GM12878 (cell line): ENCODE measurements at regions not wholly inside any gene's neighbourhood (a gene's known extent, or its start where the extent isn't known, plus 50 kb on each side); places are given as distances from the start of the nearest gene placed in this dataset.

Source experiments
- ATAC-seq: fragments of 200-7000 bp; cut with Tn5 transposase; 3 replicates; pipeline ENCODE4 v1.9.1; 2020; ENCODE audit warnings: mild to moderate bottlenecking, moderate library complexity
- BruUV-seq: library from RNA; stranded (reverse); fragments of 400-500 nt; replicated peaks from 2 replicates; lab custom pipeline; 2021; lab: Mats Ljungman, UMichigan
- CTCF ChIA-PET: fragments of 300-600 bp; sonication (Branson Sonifier 250); formaldehyde crosslinking; extraction: SDS; loops from one replicate; lab custom pipeline; 2021; ENCODE audit warnings: inconsistent platforms; lab: Yijun Ruan, JAX
- POLR2A ChIA-PET: fragments of 350-600 bp; formaldehyde crosslinking; extraction: SDS; loops from one replicate; lab custom pipeline; 2021; ENCODE audit warnings: inconsistent platforms; lab: Charles Lee
- RAD21 ChIA-PET: fragments of 300-600 bp; sonication (Branson Sonifier 250); formaldehyde crosslinking; loops from one replicate; lab custom pipeline; 2023; ENCODE audit warnings: antibody characterized with exemption; ENCODE audit not compliant: unreplicated experiment; lab: Charles Lee
- SMC1A ChIA-PET: fragments of 300-600 bp; sonication (Branson Sonifier 250); formaldehyde crosslinking; loops from one replicate; lab custom pipeline; 2023; ENCODE audit not compliant: unreplicated experiment, uncharacterized antibody; lab: Charles Lee
- DNase-seq: peaks from one replicate; pipeline ENCODE4 v3.0.0-alpha.2; 2011; ENCODE audit warnings: low read depth, low spot score
- FAIRE-seq: peaks from 3 replicates; lab custom pipeline; 2011; peaks lifted over from hg19 to GRCh38; lab: Jason Lieb, UNC
- H2AFZ ChIP-seq: 2 replicates; pipeline ENCODE4 v1.6.0; 2011; ENCODE audit warnings: low read depth, low read length, control low read depth; ENCODE audit not compliant: control insufficient read depth
- H3K27ac ChIP-seq: 2 replicates; pipeline ENCODE4 v1.5.1; 2011; ENCODE audit warnings: control low read depth; ENCODE audit not compliant: control insufficient read depth, insufficient read depth
- H3K27me3 ChIP-seq, 2 experiments: replicated peaks in 1 of 2; 2 replicates each; pipeline versions ENCODE4 v1.6.0 to v1.6.1; 2011; ENCODE audit warnings: low read length in 1 of 2; ENCODE audit not compliant: control insufficient read depth in 2 of 2, insufficient read depth in 2 of 2
- H3K36me3 ChIP-seq, 2 experiments: 2 replicates each; pipeline ENCODE4 v1.5.1; 2011; ENCODE audit warnings: low read length in 1 of 2; ENCODE audit not compliant: control insufficient read depth in 2 of 2, insufficient read depth in 2 of 2
- H3K4me1 ChIP-seq: 2 replicates; pipeline ENCODE4 v1.6.1; 2011; ENCODE audit warnings: mild to moderate bottlenecking, low read length, moderate library complexity, mixed read lengths; ENCODE audit not compliant: control insufficient read depth, insufficient read depth
- H3K4me2 ChIP-seq: 2 replicates; pipeline ENCODE4 v1.6.0; 2011; ENCODE audit warnings: control low read depth; ENCODE audit not compliant: control insufficient read depth, insufficient read depth
- H3K4me3 ChIP-seq: fragments of 200-600 bp; sonication (generic); 2 replicates; pipeline ENCODE4 v1.5.1; 2016
- H3K79me2 ChIP-seq: 2 replicates; pipeline ENCODE4 v1.6.0; 2011; ENCODE audit warnings: low read length; ENCODE audit not compliant: control insufficient read depth, insufficient read depth
- H3K9ac ChIP-seq: 2 replicates; pipeline ENCODE4 v1.8.0; 2011; ENCODE audit warnings: low read length, control low read depth, mixed read lengths; ENCODE audit not compliant: control insufficient read depth, insufficient read depth
- H3K9me3 ChIP-seq: replicated peaks from 3 replicates; pipeline ENCODE4 v1.5.1; 2011; ENCODE audit warnings: mild to moderate bottlenecking, low read length; ENCODE audit not compliant: control insufficient read depth, insufficient read depth
- H4K20me1 ChIP-seq: 2 replicates; pipeline ENCODE4 v1.6.0; 2011; ENCODE audit not compliant: control insufficient read depth, insufficient read depth
- BCL11A ChIP-seq: IDR thresholded peaks from 2 replicates; pipeline ENCODE4 v1.6.1; 2011; ENCODE audit warnings: low read depth, low read length
- FOXK2 ChIP-seq: fragments of 450-650 bp; IDR thresholded peaks from 2 replicates; pipeline ENCODE4 v1.6.1; 2017; ENCODE audit warnings: mild to moderate bottlenecking, moderate library complexity
- IKZF2 ChIP-seq, 2 experiments: fragments of 450-650 bp; IDR thresholded peaks; 2 replicates each; pipeline ENCODE4 v1.6.1; 2017; ENCODE audit warnings: mild to moderate bottlenecking in 2 of 2, moderate library complexity in 2 of 2
- NFIC ChIP-seq: IDR thresholded peaks from 2 replicates; pipeline ENCODE4 v1.6.1; 2012; ENCODE audit warnings: low read depth, mild to moderate bottlenecking, inconsistent platforms, low read length, moderate library complexity
- NFXL1 ChIP-seq: fragments of 450-650 bp; IDR thresholded peaks from 2 replicates; pipeline ENCODE4 v1.6.1; 2017; ENCODE audit warnings: antibody characterized with exemption, mild to moderate bottlenecking, borderline replicate concordance
- NR2C1 ChIP-seq: fragments of 450-650 bp; IDR thresholded peaks from 2 replicates; pipeline ENCODE4 v1.6.1; 2017; ENCODE audit warnings: antibody characterized with exemption, mild to moderate bottlenecking, moderate library complexity
- POLR2A ChIP-seq: IDR thresholded peaks from 2 replicates; pipeline ENCODE4 v1.6.1; 2011; ENCODE audit warnings: low read depth, mild to moderate bottlenecking, low read length
- PRDM15 ChIP-seq: fragments of 450-650 bp; formaldehyde crosslinking; IDR thresholded peaks from 2 replicates; pipeline ENCODE4 v1.4.0; 2020; ENCODE audit warnings: mild to moderate bottlenecking, moderate library complexity
- STAT1 ChIP-seq: fragments of 450-650 bp; conservative IDR thresholded peaks from 2 replicates; pipeline ENCODE4 v1.6.1; 2014; ENCODE audit warnings: antibody characterized with exemption, mild to moderate bottlenecking
- ZBTB33 ChIP-seq: fragments of 450-650 bp; IDR thresholded peaks from 2 replicates; pipeline ENCODE4 v1.6.1; 2017; ENCODE audit warnings: mild to moderate bottlenecking
- WGBS: methylation state at CpG from one replicate; pipeline ENCODE4 v1.1.6; 2016; ENCODE audit warnings: low lambda C conversion rate; ENCODE audit not compliant: insufficient replicate concordance, insufficient coverage; ENCODE audit errors: missing lambda C conversion rate; 5-methylcytosine and 5-hydroxymethylcytosine counted together
- in situ Hi-C: fragments of 300-500 bp; cut with MboI; formaldehyde crosslinking; loops from 9 replicates; pipeline ENCODE4 v1.14.3; 2018; ENCODE audit warnings: mixed read lengths
- intact Hi-C: fragments of 100-400 bp; cut with micrococcal nuclease; formaldehyde crosslinking; loops from one replicate; pipeline ENCODE4 v1.14.2; 2022; ENCODE audit not compliant: unreplicated experiment
- TF ChIP-seq, protein P1 (sequence below): fragments of 450-650 bp; IDR thresholded peaks from 2 replicates; pipeline ENCODE4 v1.6.1; 2016; ENCODE audit warnings: mild to moderate bottlenecking, moderate library complexity, borderline replicate concordance

DNA sequence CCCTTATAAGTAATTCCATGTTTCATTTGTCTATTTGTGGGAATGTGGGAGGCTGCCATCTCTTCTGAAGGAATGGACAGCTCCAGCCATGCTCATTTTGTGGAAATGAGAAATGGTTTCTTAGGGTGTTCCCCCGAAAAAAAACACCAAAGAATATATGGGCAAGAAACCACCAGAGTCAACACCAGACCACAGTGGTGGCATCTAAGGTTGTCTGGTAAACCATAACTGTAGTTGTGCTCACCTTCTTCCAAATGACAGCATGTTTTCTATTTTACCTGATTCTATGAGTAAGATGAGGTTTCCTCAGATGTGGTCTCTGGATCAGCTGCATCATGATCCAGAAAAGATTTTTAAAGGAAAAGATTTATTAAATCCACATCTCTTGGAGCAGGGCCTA lies 217.0 kb upstream of the C2CD4B start (continued):
- TF ChIP-seq, protein P1, sequence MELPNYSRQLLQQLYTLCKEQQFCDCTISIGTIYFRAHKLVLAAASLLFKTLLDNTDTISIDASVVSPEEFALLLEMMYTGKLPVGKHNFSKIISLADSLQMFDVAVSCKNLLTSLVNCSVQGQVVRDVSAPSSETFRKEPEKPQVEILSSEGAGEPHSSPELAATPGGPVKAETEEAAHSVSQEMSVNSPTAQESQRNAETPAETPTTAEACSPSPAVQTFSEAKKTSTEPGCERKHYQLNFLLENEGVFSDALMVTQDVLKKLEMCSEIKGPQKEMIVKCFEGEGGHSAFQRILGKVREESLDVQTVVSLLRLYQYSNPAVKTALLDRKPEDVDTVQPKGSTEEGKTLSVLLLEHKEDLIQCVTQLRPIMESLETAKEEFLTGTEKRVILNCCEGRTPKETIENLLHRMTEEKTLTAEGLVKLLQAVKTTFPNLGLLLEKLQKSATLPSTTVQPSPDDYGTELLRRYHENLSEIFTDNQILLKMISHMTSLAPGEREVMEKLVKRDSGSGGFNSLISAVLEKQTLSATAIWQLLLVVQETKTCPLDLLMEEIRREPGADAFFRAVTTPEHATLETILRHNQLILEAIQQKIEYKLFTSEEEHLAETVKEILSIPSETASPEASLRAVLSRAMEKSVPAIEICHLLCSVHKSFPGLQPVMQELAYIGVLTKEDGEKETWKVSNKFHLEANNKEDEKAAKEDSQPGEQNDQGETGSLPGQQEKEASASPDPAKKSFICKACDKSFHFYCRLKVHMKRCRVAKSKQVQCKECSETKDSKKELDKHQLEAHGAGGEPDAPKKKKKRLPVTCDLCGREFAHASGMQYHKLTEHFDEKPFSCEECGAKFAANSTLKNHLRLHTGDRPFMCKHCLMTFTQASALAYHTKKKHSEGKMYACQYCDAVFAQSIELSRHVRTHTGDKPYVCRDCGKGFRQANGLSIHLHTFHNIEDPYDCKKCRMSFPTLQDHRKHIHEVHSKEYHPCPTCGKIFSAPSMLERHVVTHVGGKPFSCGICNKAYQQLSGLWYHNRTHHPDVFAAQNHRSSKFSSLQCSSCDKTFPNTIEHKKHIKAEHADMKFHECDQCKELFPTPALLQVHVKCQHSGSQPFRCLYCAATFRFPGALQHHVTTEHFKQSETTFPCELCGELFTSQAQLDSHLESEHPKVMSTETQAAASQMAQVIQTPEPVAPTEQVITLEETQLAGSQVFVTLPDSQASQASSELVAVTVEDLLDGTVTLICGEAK = no peak
- no peak for TF ChIP-seq BCL11A

GRCh38 chr15:62389885-62390790 lies 225.1 kb upstream of the C2CD4B start, which contains the start of gene TLN2:
TSS of gene TLN2 (plus strand) at chr15:62390550.
- H3K79me2 ChIP-seq = peaks cover 2% of the 10 kb centered on the region
- H3K4me2 ChIP-seq = peak within 1 kb of the TSS; percentile 99
- H3K36me3 ChIP-seq = no peaks in the 10 kb centered on the region; a peak in 1 of 4 replicates
- peak within 1 kb of the TSS; percentile 62 for H3K27ac ChIP-seq
- POLR2A ChIA-PET = no interaction called here
- RAD21 ChIA-PET = no interaction called here
- no peaks in the 10 kb centered on the region for H3K9me3 ChIP-seq
- no peaks in the 10 kb centered on the region for H4K20me1 ChIP-seq
- peak; percentile 92 for ATAC-seq
- peaks cover 1 to 7% of the 10 kb centered on the region in 2 experiments; a peak in 3 of 4 replicates for H3K27me3 ChIP-seq
- peak within 1 kb of the TSS; percentile 78 for H3K9ac ChIP-seq
- no peak for FAIRE-seq
- WGBS = under 1% methylated on average over 38 of the region's 74 CpGs
- SMC1A ChIA-PET = no interaction called here
- DNase-seq = no peak
- H3K4me3 ChIP-seq = peak within 1 kb of the TSS; percentile 78
- intact Hi-C loops (no loop called here), in situ Hi-C loops (no loop called here)
- H2AFZ ChIP-seq = peak within 1 kb of the TSS; percentile 96
- TSS peak; percentile 92 for BruUV-seq
- CTCF ChIA-PET = no interaction called here
- H3K4me1 ChIP-seq = peaks cover 6% of the 10 kb centered on the region
- no peak for TF ChIP-seq PRDM15 (CRISPR knock-in tag)
- peak; percentile 47; the same call in 1 of the 2 replicates for TF ChIP-seq NR2C1
- TF ChIP-seq ZBTB33 = no peak
- peak; percentile 98 for TF ChIP-seq POLR2A
- no peak for TF ChIP-seq NFXL1
- no peak for TF ChIP-seq FOXK2
- TF ChIP-seq IKZF2 (IDR thresholded peaks at IDR 0.05) = no peak
- no peak for TF ChIP-seq NFIC
- TF ChIP-seq STAT1 = no peak
